Mesenchymal stem cell (in vitro differentiated cells and primary cell): ENCODE measurements at regions not wholly inside any gene's neighbourhood (a gene's known extent, or its start where the extent isn't known, plus 50 kb on each side); places are given as distances from the start of the nearest gene placed in this dataset.

Experiments
- DNase-seq: peaks from one replicate; pipeline ENCODE4 v3.0.0-alpha.2; 2013
- H2AFZ ChIP-seq: one replicate; pipeline ENCODE4 v1.6.1; 2013; ENCODE audit warnings: low read depth, mild to moderate bottlenecking, control low read depth, inconsistent platforms, low read length, moderate library complexity
- H2AK5ac ChIP-seq: 2 replicates; pipeline ENCODE4 v1.6.1; 2013; ENCODE audit warnings: low read length, moderate library complexity, mild to moderate bottlenecking, inconsistent platforms; ENCODE audit not compliant: severe bottlenecking
- H2BK120ac ChIP-seq: one replicate; pipeline ENCODE4 v1.6.1; 2013; ENCODE audit warnings: low read depth, mild to moderate bottlenecking, inconsistent platforms, low read length, moderate library complexity
- H2BK12ac ChIP-seq, 2 experiments: one replicate each; pipeline ENCODE4 v1.6.1; 2013; ENCODE audit warnings: inconsistent platforms in 2 of 2, low read length in 2 of 2, mild to moderate bottlenecking in 2 of 2, moderate library complexity in 2 of 2, control low read depth in 1 of 2
- H2BK15ac ChIP-seq: one replicate; pipeline ENCODE4 v1.6.1; 2013; ENCODE audit warnings: mild to moderate bottlenecking, low read depth, inconsistent platforms; ENCODE audit not compliant: poor library complexity, severe bottlenecking
- H2BK5ac ChIP-seq: 2 replicates; pipeline ENCODE4 v1.6.1; 2013; ENCODE audit warnings: low read depth, mild to moderate bottlenecking, low read length, control low read depth, inconsistent platforms; ENCODE audit not compliant: poor library complexity, severe bottlenecking
- H3K14ac ChIP-seq, 2 experiments: one replicate each; pipeline ENCODE4 v1.6.1; 2013; ENCODE audit warnings: inconsistent platforms in 2 of 2, low read length in 2 of 2, control low read depth in 1 of 2, mild to moderate bottlenecking in 1 of 2, moderate library complexity in 1 of 2
- H3K18ac ChIP-seq, 2 experiments: one replicate each; pipeline ENCODE4 v1.6.1; 2013; ENCODE audit warnings: inconsistent platforms in 2 of 2, low read length in 2 of 2, control low read depth in 1 of 2, low read depth in 1 of 2, mild to moderate bottlenecking in 1 of 2
- H3K23ac ChIP-seq, 2 experiments: one replicate each; pipeline ENCODE4 v1.6.1; 2013; ENCODE audit warnings: inconsistent platforms in 2 of 2, low read length in 2 of 2, mild to moderate bottlenecking in 2 of 2, moderate library complexity in 2 of 2, control low read depth in 1 of 2
- H3K27ac ChIP-seq: 2 replicates; pipeline ENCODE4 v1.5.1; 2013; ENCODE audit warnings: mild to moderate bottlenecking, moderate library complexity, low read length, control low read depth, inconsistent platforms; ENCODE audit not compliant: poor library complexity, severe bottlenecking
- H3K27me3 ChIP-seq, 2 experiments: 2 replicates each; pipeline versions ENCODE4 v1.6.1 to v1.7.0; 2013; ENCODE audit warnings: low read length in 2 of 2, mild to moderate bottlenecking in 2 of 2, moderate library complexity in 2 of 2, control low read depth in 1 of 2, inconsistent platforms in 1 of 2; ENCODE audit not compliant: control insufficient read depth in 1 of 2, insufficient read depth in 1 of 2
- H3K36me3 ChIP-seq, 2 experiments: 2 replicates each; pipeline versions ENCODE4 v1.6.1 to v1.7.0; 2013; ENCODE audit warnings: low read length in 2 of 2, control low read depth in 1 of 2, inconsistent platforms in 1 of 2, low read depth in 1 of 2, mild to moderate bottlenecking in 1 of 2; ENCODE audit not compliant: insufficient read depth in 2 of 2, control insufficient read depth in 1 of 2
- H3K4ac ChIP-seq, 2 experiments: one replicate each; pipeline ENCODE4 v1.6.1; 2013; ENCODE audit warnings: inconsistent platforms in 2 of 2, low read length in 2 of 2, mild to moderate bottlenecking in 2 of 2, moderate library complexity in 2 of 2, control low read depth in 1 of 2, low read depth in 1 of 2
- H3K4me1 ChIP-seq: 2 replicates; pipeline ENCODE4 v1.6.1; 2013; ENCODE audit warnings: low read depth, low read length, control low read depth; ENCODE audit not compliant: control insufficient read depth, insufficient read depth
- H3K4me2 ChIP-seq: 2 replicates; pipeline ENCODE4 v1.6.1; 2013; ENCODE audit warnings: low read length, mild to moderate bottlenecking, inconsistent platforms; ENCODE audit not compliant: poor library complexity, severe bottlenecking
- H3K4me3 ChIP-seq, 2 experiments: 2 replicates each; pipeline versions ENCODE4 v1.5.1 to v1.7.0; 2013; ENCODE audit warnings: low read length in 2 of 2, mild to moderate bottlenecking in 2 of 2, control low read depth in 1 of 2, low read depth in 1 of 2; ENCODE audit not compliant: insufficient read depth in 1 of 2
- H3K79me1 ChIP-seq: replicated peaks from 2 replicates; pipeline ENCODE4 v1.6.1; 2013; ENCODE audit warnings: mild to moderate bottlenecking, control low read depth, low read length, inconsistent platforms; ENCODE audit not compliant: poor library complexity, severe bottlenecking
- H3K9ac ChIP-seq: 2 replicates; pipeline ENCODE4 v1.7.0; 2013; ENCODE audit warnings: mild to moderate bottlenecking, low read length, moderate library complexity
- H3K9me3 ChIP-seq: 2 replicates; pipeline ENCODE4 v1.7.0; 2013; ENCODE audit warnings: mild to moderate bottlenecking, low read length; ENCODE audit not compliant: control insufficient read depth
- H4K8ac ChIP-seq: one replicate; pipeline ENCODE4 v1.6.1; 2013; ENCODE audit warnings: inconsistent platforms, mild to moderate bottlenecking, low read length, moderate library complexity
- H4K91ac ChIP-seq: one replicate; pipeline ENCODE4 v1.6.1; 2013; ENCODE audit warnings: mild to moderate bottlenecking, low read length, inconsistent platforms
- WGBS: methylation state at CpG from one replicate; pipeline ENCODE4 v1.1.7; 2013; ENCODE audit warnings: mixed read lengths; 5-methylcytosine and 5-hydroxymethylcytosine counted together

- no peak overlapping the region for H3K14ac ChIP-seq
- 0% methylated on average over 1 of the region's 1 CpG for WGBS
Measured at GRCh38 chr17:63356337-63356757, 89.8 kb downstream of the CYB561 start.

DNA sequence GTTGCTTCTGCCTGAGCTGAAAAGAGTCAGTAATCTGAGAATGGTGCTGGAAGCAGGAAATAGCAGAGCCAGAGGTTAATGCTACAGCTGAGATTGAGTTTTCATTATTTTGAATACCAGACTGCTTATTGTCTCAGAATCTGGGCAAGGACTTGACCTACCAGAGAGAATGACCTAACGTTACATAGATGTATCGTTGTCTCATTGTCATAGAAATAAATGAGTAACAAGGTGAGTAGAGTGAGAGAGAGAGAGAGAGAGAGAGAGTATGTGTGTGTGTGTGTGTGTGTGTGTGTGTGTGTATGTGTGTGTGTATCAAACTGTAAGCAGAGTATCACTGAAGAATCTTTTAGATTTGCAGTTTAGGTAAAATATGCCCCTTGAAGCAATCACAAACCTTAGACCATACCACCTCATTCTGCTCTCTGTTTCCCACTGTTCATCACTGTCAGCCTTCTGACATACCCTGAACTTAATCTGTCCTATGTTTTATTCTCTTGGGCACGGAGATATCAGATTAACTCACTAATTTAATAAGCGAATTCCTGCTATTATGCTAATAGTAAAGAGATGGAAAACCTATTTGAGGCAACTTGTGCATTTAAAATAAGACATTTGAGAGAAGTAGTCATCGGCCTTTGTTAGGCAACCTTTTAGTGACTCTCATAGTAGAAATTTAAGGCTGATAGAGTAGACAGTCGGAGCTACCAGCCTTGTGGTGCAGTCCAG lies 87.8 kb downstream of the CYB561 start:
- Histone ChIP-seq H2BK15ac (no peak overlapping the region), H3K36me3 (peaks cover 12 to 19% of the 10 kb centered on the region in 2 experiments), H4K8ac (no peak overlapping the region), H3K9me3 (peaks cover 5% of the 10 kb centered on the region), H2BK5ac (no peak overlapping the region), H3K79me1 (peaks cover 22% of the 10 kb centered on the region), H2AK5ac (no peak overlapping the region), H2BK12ac (no peak overlapping the region), H2AFZ (no peak overlapping the region), H3K4me2 (no peak overlapping the region), H3K23ac (no peak overlapping the region), H3K4me3 (no peak overlapping the region), H3K4me1 (peaks cover 12% of the 10 kb centered on the region), H3K27ac (peak overlapping the region; percentile 72), H3K27me3 (no peaks in the 10 kb centered on the region), H3K14ac (no peak overlapping the region), H3K18ac (no peak overlapping the region), H3K4ac (no peak overlapping the region), H2BK120ac (no peak overlapping the region), H3K9ac (peak overlapping the region; percentile 78), H4K91ac (no peak overlapping the region)
- peak; percentile 51 for DNase-seq
- WGBS: 89% methylated on average over 6 of the region's 6 CpGs

More at GRCh38 chr17:63356337-63356757, 89.8 kb downstream of the CYB561 start:
- Histone ChIP-seq H3K36me3 (peaks cover 6 to 20% of the 10 kb centered on the region in 2 experiments), H2BK12ac (no peak overlapping the region), H3K4me2 (no peak overlapping the region), H2AK5ac (no peak overlapping the region), H3K79me1 (peaks cover 13% of the 10 kb centered on the region), H4K8ac (no peak overlapping the region), H2BK15ac (no peak overlapping the region), H3K23ac (no peak overlapping the region), H2AFZ (no peak overlapping the region), H3K9me3 (no peaks in the 10 kb centered on the region), H2BK120ac (no peak overlapping the region), H3K4ac (no peak overlapping the region), H3K4me1 (peaks cover 10% of the 10 kb centered on the region), H3K9ac (peak overlapping the region; percentile 78), H3K4me3 (peak overlapping the region in 1 of 2 experiments; percentile 32), H3K18ac (no peak overlapping the region), H3K27me3 (no peaks in the 10 kb centered on the region), H2BK5ac (no peak overlapping the region), H3K27ac (peak overlapping the region; percentile 68), H4K91ac (no peak overlapping the region)
- DNase-seq: peak; percentile 40

- no peaks in the 10 kb centered on the region for H3K27me3 ChIP-seq
- H3K9ac ChIP-seq: peak overlapping the region; percentile 78
- no peak overlapping the region for H2BK120ac ChIP-seq
- no peak overlapping the region for H4K91ac ChIP-seq
- no peak overlapping the region for H3K18ac ChIP-seq
- peaks cover 5% of the 10 kb centered on the region for H3K9me3 ChIP-seq
- H2BK5ac ChIP-seq: no peak overlapping the region
- no peak overlapping the region for H2AK5ac ChIP-seq
- peaks cover 12 to 19% of the 10 kb centered on the region in 2 experiments for H3K36me3 ChIP-seq
- H4K8ac ChIP-seq: no peak overlapping the region
- H3K23ac ChIP-seq: no peak overlapping the region
- H3K14ac ChIP-seq: no peak overlapping the region
- H3K4me1 ChIP-seq: peaks cover 12% of the 10 kb centered on the region
- peaks cover 22% of the 10 kb centered on the region for H3K79me1 ChIP-seq
- peak overlapping the region; percentile 60 for H3K27ac ChIP-seq
- no peak overlapping the region for H2BK12ac ChIP-seq
- H3K4ac ChIP-seq: no peak overlapping the region
- 100% methylated on average over 2 of the region's 3 CpGs for WGBS
- H2AFZ ChIP-seq: no peak overlapping the region
- no peak overlapping the region for H3K4me2 ChIP-seq
- no peak for DNase-seq
- H2BK15ac ChIP-seq: no peak overlapping the region
- no peak overlapping the region for H3K4me3 ChIP-seq
Measured at GRCh38 chr17:63358956-63359355, 87.2 kb downstream of the CYB561 start.

- Histone ChIP-seq H2BK15ac (no peak overlapping the region), H3K18ac (no peak overlapping the region), H2BK5ac (no peak overlapping the region), H2BK120ac (no peak overlapping the region), H3K4ac (no peak overlapping the region), H3K27ac (no peak overlapping the region), H3K9ac (peak overlapping the region; percentile 14), H3K23ac (no peak overlapping the region), H3K79me1 (peaks cover 27% of the 10 kb centered on the region), H3K27me3 (no peaks in the 10 kb centered on the region), H3K4me1 (peaks cover 10% of the 10 kb centered on the region), H3K9me3 (peaks cover 5% of the 10 kb centered on the region), H3K14ac (no peak overlapping the region), H2BK12ac (no peak overlapping the region), H3K36me3 (peaks cover 7 to 16% of the 10 kb centered on the region in 2 experiments), H2AFZ (no peak overlapping the region), H4K8ac (peak overlapping the region; percentile 36), H3K4me3 (peak overlapping the region in 1 of 2 experiments; percentile 30), H4K91ac (peak overlapping the region; percentile 64), H3K4me2 (no peak overlapping the region), H2AK5ac (no peak overlapping the region)
- DNase-seq: no peak
- WGBS: 95% methylated on average over 7 of the region's 7 CpGs
Measured at GRCh38 chr17:63361182-63361581, 84.9 kb downstream of the CYB561 start.
